ENCODE measurements at regions not wholly inside any gene's neighbourhood (a gene's known extent, or its start where the extent isn't known, plus 50 kb on each side); places are given as distances from the start of the nearest gene placed in this dataset.

DNA sequence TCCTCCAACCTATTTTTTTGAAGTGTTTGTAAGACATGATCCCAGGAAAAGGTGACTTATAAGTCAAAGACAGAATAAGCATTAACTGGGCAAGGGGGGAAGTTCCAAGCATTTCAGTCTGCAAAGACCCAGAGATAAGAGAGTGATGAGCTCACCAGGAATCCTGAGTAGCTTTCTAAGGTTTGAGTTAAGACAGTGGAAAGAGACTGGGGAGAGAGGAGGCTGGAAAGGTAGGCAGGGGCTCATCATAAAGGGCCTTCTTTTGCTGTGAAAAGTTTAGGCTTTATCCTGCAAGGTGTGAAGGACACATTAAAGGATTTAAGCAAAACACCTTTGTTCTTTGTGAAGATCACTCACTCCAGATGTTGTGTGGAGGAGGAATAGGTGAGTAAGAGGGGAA lies 438.8 kb downstream of the CHL1 start:
- POLR2A ChIA-PET: no interaction called here
- DNase-seq (ENCODE audit: low read depth, low spot score): no peak
- no peak overlapping the region for H3K27ac ChIP-seq (ENCODE audit: low read depth, low read length)
- no peak overlapping the region for H3K4me3 ChIP-seq (ENCODE audit: low read depth, low read length)
- CTCF ChIA-PET: no interaction called here
- H3K9me3 ChIP-seq (ENCODE audit: control insufficient read depth, insufficient read depth, low read length): peaks cover 1% of the 10 kb centered on the region; the same call in 1 of the 2 replicates
- H3K27me3 ChIP-seq (ENCODE audit: control insufficient read depth, insufficient read depth, low read length): no peaks in the 10 kb centered on the region
- TF ChIP-seq CTCF (IDR thresholded peaks at IDR 0.05; ENCODE audit: low read depth, low read length): no peak

GRCh38 chr3:643376-643775 lies 446.8 kb downstream of the CHL1 start:
- Histone ChIP-seq H3K27ac (ENCODE audit: low read depth, low read length) (no peak overlapping the region), H3K27me3 (ENCODE audit: control insufficient read depth, insufficient read depth, low read length) (no peaks in the 10 kb centered on the region), H3K4me3 (ENCODE audit: low read depth, low read length) (no peak overlapping the region), H3K9me3 (ENCODE audit: control insufficient read depth, insufficient read depth, low read length) (no peaks in the 10 kb centered on the region)
- DNase-seq (ENCODE audit: low read depth, low spot score): no peak
- TF ChIP-seq CTCF (IDR thresholded peaks at IDR 0.05; ENCODE audit: low read depth, low read length): no peak
- ChIA-PET POLR2A (no interaction called here), CTCF (no interaction called here)

GRCh38 chr3:655824-656223 lies 437.0 kb upstream of the CNTN6 start:
- POLR2A ChIA-PET: no interaction called here
- no peaks in the 10 kb centered on the region for H3K27me3 ChIP-seq (ENCODE audit: control insufficient read depth, insufficient read depth, low read length)
- DNase-seq (ENCODE audit: low read depth, low spot score): no peak
- no peaks in the 10 kb centered on the region for H3K9me3 ChIP-seq (ENCODE audit: control insufficient read depth, insufficient read depth, low read length)
- no peak overlapping the region for H3K4me3 ChIP-seq (ENCODE audit: low read depth, low read length)
- CTCF ChIA-PET: no interaction called here
- H3K27ac ChIP-seq (ENCODE audit: low read depth, low read length): no peak overlapping the region
- no peak for TF ChIP-seq CTCF (IDR thresholded peaks at IDR 0.05; ENCODE audit: low read depth, low read length)

GRCh38 chr3:661356-661755 lies 431.5 kb upstream of the CNTN6 start:
- H3K27ac ChIP-seq (ENCODE audit: low read depth, low read length): no peak overlapping the region
- no peaks in the 10 kb centered on the region for H3K27me3 ChIP-seq (ENCODE audit: control insufficient read depth, insufficient read depth, low read length)
- H3K4me3 ChIP-seq (ENCODE audit: low read depth, low read length): no peak overlapping the region
- ChIA-PET POLR2A (no interaction called here), CTCF (no interaction called here)
- DNase-seq (ENCODE audit: low read depth, low spot score): no peak
- peaks cover 8% of the 10 kb centered on the region; the same call in 1 of the 2 replicates for H3K9me3 ChIP-seq (ENCODE audit: control insufficient read depth, insufficient read depth, low read length)
- TF ChIP-seq CTCF (IDR thresholded peaks at IDR 0.05; ENCODE audit: low read depth, low read length): no peak

- Histone ChIP-seq H3K9me3 (ENCODE audit: control insufficient read depth, insufficient read depth, low read length) (peaks cover 7% of the 10 kb centered on the region; the same call in 1 of the 2 replicates), H3K27ac (ENCODE audit: low read depth, low read length) (no peak overlapping the region), H3K27me3 (ENCODE audit: control insufficient read depth, insufficient read depth, low read length) (no peaks in the 10 kb centered on the region), H3K4me3 (ENCODE audit: low read depth, low read length) (no peak overlapping the region)
- DNase-seq (ENCODE audit: low read depth, low spot score): no peak
- ChIA-PET CTCF (no interaction called here), POLR2A (no interaction called here)
- TF ChIP-seq CTCF (IDR thresholded peaks at IDR 0.05; ENCODE audit: low read depth, low read length): no peak
These were observed 418.7 kb upstream of the CNTN6 start for GRCh38 chr3:674116-674515.
